ENCODE measurements at regions not wholly inside any gene's neighbourhood (a gene's known extent, or its start where the extent isn't known, plus 50 kb on each side); places are given as distances from the start of the nearest gene placed in this dataset.
"Not testable (repeated sequence)": the region's sequence is repeated elsewhere in the genome, so short reads cannot be mapped to it uniquely, and the experiment has no call there.

DNA sequence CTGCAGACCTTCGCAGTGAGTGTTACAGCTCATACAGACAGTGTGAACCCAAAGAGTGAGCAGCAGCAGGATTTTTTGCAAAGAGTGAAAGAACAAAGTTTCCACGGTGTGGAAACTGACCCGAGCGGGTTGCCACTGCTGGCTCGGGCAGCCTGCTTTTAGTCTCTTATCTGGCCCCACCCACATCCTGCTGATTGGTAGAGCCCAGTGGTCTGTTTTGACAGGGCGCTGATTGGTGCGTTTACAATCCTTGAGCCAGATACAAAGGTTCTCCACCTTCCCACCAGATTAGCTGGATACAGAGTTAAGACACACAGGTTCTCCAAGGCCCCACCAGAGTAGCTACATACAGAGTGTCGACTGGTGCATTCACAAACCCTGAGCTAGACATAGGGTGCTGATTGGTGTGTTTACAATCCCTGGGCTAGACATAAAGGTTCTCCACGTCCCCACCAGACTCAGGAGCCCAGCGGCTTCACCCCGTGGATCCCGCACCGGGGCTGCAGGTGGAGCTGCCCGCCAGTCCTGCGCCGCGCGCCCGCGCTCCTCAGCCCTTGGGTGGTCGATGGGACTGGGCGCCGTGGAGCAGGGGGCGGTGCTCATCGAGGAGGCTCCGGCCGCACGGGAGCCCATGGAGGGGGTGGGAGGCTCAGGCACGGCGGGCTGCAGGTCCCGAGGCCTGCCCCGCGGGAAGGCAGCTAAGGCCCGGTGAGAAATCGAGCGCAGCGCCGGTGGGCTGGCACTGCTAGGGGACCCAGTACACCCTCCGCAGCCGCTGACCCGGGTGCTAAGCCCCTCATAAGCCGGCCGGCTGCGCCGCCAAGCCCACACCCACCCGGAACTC, 102.8 kb upstream of the KMT2C start:
- H3K4me1 ChIP-seq (ENCODE audit: control insufficient read depth in 1 of 2, insufficient read depth in 2 of 2, low read depth in 1 of 2, low read length in 1 of 2); H3K4me3 ChIP-seq (ENCODE audit: low read depth in 2 of 2, low read length in 1 of 2); H2AFZ ChIP-seq (ENCODE audit: low read depth); H3K9me2 ChIP-seq; H3K9me3 ChIP-seq; H3K79me2 ChIP-seq (ENCODE audit: insufficient read depth); H3K36me3 ChIP-seq (replicated peaks in 1 of 2; ENCODE audit: control insufficient read depth in 1 of 2, insufficient read depth in 2 of 2, low read length in 1 of 2); DNase-seq; H3K27me3 ChIP-seq (ENCODE audit: insufficient read depth); POLR2A ChIA-PET; H3K4me2 ChIP-seq; H3F3A ChIP-seq (replicated peaks; ENCODE audit: insufficient read depth); H3K27ac ChIP-seq (ENCODE audit: low read depth in 2 of 2, low read length in 1 of 2); H4K20me1 ChIP-seq (ENCODE audit: insufficient read depth); H3K9ac ChIP-seq: not testable (repeated sequence)
- CTCF ChIA-PET: interaction anchor here (1.5 kb wide), 1 partner anchor 168 kb away, joined by 4 read pairs; no protein-coding TSS in a partner anchor
- 84% methylated on average over 27 of the region's 46 CpGs for WGBS (ENCODE audit: low lambda C conversion rate)

DNA sequence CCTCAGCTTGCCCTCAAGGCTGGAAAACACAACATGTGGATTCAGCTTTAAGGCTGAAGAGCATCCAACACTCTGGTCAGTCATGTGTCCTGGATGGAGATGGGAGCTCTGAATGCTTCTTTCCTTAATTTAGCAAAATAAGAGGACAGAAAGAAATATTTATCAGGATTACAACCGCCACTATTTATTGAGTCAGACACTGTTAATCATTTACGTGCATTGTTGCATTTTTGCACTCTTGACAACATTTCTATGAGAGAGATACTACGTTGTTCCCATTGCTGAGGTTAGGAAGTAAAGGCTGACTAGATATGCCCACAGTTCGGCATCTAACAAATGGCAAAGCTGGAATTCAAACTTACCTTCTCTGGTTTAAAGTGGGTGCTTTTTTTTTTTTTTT, 101.8 kb upstream of the KMT2C start:
- Histone ChIP-seq H3K9me3 (no peaks in the 10 kb centered on the region), H3F3A (replicated peaks; ENCODE audit: insufficient read depth) (no peaks in the 10 kb centered on the region), H3K36me3 (replicated peaks in 1 of 2; ENCODE audit: control insufficient read depth in 1 of 2, insufficient read depth in 2 of 2, low read length in 1 of 2) (no peaks in the 10 kb centered on the region), H4K20me1 (ENCODE audit: insufficient read depth) (no peaks in the 10 kb centered on the region), H3K79me2 (ENCODE audit: insufficient read depth) (no peaks in the 10 kb centered on the region), H3K27me3 (ENCODE audit: insufficient read depth) (no peaks in the 10 kb centered on the region), H2AFZ (ENCODE audit: low read depth) (no peak overlapping the region), H3K4me1 (ENCODE audit: control insufficient read depth in 1 of 2, insufficient read depth in 2 of 2, low read depth in 1 of 2, low read length in 1 of 2) (no peaks in the 10 kb centered on the region), H3K4me2 (no peak overlapping the region), H3K27ac (ENCODE audit: low read depth in 2 of 2, low read length in 1 of 2) (no peak overlapping the region), H3K9ac (no peak overlapping the region), H3K4me3 (ENCODE audit: low read depth in 2 of 2, low read length in 1 of 2) (no peak overlapping the region), H3K9me2 (no peaks in the 10 kb centered on the region)
- no peak for DNase-seq
- POLR2A ChIA-PET: no interaction called here
- WGBS (ENCODE audit: low lambda C conversion rate): 52% methylated on average over 4 of the region's 4 CpGs
- CTCF ChIA-PET: no interaction called here
- no peak for TF ChIP-seq MEF2A (IDR thresholded peaks at IDR 0.05; ENCODE audit: borderline replicate concordance, low read depth)
- no peak for TF ChIP-seq NFIC (IDR thresholded peaks at IDR 0.05; ENCODE audit: borderline replicate concordance)
- TF ChIP-seq TCF12 (IDR thresholded peaks at IDR 0.05): no peak
- no peak for TF ChIP-seq RFX5 (IDR thresholded peaks at IDR 0.05; ENCODE audit: low read length)
- no peak for TF ChIP-seq FOXJ3 (CRISPR knock-in tag; IDR thresholded peaks at IDR 0.05)
- TF ChIP-seq GATA2 (CRISPR knock-in tag; IDR thresholded peaks at IDR 0.05): no peak

DNA sequence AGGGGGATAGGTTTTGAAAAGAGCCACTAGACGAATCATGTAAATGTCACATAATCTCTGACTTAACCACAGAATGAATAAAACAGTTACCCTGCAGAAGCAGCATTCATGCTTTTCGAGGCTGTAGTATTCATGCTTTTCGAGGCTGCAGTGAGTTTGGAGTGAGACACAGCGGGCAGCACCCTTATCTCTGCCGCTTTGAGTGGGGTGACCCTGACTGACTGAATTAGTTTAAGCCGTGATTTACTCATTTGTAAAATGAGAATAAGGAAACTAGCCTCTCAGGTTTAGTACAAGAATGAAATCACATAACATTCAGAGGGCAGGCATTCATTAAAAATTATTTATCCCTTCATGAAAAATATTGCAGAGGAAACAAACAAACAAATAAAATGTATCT, 92.8 kb upstream of the KMT2C start:
- H4K20me1 ChIP-seq (ENCODE audit: insufficient read depth): no peaks in the 10 kb centered on the region
- no peaks in the 10 kb centered on the region for H3K79me2 ChIP-seq (ENCODE audit: insufficient read depth)
- H3K4me1 ChIP-seq (ENCODE audit: control insufficient read depth in 1 of 2, insufficient read depth in 2 of 2, low read depth in 1 of 2, low read length in 1 of 2): peaks cover 0 to 5% of the 10 kb centered on the region in 2 experiments; a peak in 1 of 4 replicates
- 67% methylated on average over 6 of the region's 6 CpGs for WGBS (ENCODE audit: low lambda C conversion rate)
- H3K4me2 ChIP-seq: no peak overlapping the region
- no peak overlapping the region for H2AFZ ChIP-seq (ENCODE audit: low read depth)
- H3K27me3 ChIP-seq (ENCODE audit: insufficient read depth): no peaks in the 10 kb centered on the region
- H3K9ac ChIP-seq: no peak overlapping the region
- POLR2A ChIA-PET: no interaction called here
- no peaks in the 10 kb centered on the region for H3K9me3 ChIP-seq
- no peak overlapping the region for H3K4me3 ChIP-seq (ENCODE audit: low read depth in 2 of 2, low read length in 1 of 2)
- CTCF ChIA-PET: no interaction called here
- TF ChIP-seq EZH2phosphoT487 (IDR thresholded peaks at IDR 0.05; ENCODE audit: borderline replicate concordance, low read depth) (no peak), RAD21 (IDR thresholded peaks at IDR 0.05; ENCODE audit: low read length) (no peak), JUND (IDR thresholded peaks at IDR 0.05) (no peak), TAF1 (IDR thresholded peaks at IDR 0.05; ENCODE audit: borderline replicate concordance, low read depth, low read length) (no peak), RCOR1 (IDR thresholded peaks at IDR 0.05; ENCODE audit: low read length) (no peak), NFIC (IDR thresholded peaks at IDR 0.05; ENCODE audit: borderline replicate concordance) (no peak)
- TF ChIP-seq, protein P1, sequence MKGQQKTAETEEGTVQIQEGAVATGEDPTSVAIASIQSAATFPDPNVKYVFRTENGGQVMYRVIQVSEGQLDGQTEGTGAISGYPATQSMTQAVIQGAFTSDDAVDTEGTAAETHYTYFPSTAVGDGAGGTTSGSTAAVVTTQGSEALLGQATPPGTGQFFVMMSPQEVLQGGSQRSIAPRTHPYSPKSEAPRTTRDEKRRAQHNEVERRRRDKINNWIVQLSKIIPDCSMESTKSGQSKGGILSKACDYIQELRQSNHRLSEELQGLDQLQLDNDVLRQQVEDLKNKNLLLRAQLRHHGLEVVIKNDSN (IDR thresholded peaks at IDR 0.05; ENCODE audit: borderline replicate concordance, low read depth): no peak
- TF ChIP-seq, protein P2, sequence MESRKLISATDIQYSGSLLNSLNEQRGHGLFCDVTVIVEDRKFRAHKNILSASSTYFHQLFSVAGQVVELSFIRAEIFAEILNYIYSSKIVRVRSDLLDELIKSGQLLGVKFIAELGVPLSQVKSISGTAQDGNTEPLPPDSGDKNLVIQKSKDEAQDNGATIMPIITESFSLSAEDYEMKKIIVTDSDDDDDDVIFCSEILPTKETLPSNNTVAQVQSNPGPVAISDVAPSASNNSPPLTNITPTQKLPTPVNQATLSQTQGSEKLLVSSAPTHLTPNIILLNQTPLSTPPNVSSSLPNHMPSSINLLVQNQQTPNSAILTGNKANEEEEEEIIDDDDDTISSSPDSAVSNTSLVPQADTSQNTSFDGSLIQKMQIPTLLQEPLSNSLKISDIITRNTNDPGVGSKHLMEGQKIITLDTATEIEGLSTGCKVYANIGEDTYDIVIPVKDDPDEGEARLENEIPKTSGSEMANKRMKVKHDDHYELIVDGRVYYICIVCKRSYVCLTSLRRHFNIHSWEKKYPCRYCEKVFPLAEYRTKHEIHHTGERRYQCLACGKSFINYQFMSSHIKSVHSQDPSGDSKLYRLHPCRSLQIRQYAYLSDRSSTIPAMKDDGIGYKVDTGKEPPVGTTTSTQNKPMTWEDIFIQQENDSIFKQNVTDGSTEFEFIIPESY (IDR thresholded peaks at IDR 0.05; ENCODE audit: borderline replicate concordance, low read depth): no peak
- TF ChIP-seq, protein P3, sequence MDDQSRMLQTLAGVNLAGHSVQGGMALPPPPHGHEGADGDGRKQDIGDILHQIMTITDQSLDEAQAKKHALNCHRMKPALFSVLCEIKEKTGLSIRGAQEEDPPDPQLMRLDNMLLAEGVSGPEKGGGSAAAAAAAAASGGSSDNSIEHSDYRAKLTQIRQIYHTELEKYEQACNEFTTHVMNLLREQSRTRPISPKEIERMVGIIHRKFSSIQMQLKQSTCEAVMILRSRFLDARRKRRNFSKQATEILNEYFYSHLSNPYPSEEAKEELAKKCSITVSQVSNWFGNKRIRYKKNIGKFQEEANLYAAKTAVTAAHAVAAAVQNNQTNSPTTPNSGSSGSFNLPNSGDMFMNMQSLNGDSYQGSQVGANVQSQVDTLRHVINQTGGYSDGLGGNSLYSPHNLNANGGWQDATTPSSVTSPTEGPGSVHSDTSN (IDR thresholded peaks at IDR 0.05): no peak
- no peak for DNase-seq
- H3K36me3 ChIP-seq (replicated peaks in 1 of 2; ENCODE audit: control insufficient read depth in 1 of 2, insufficient read depth in 2 of 2, low read length in 1 of 2): no peaks in the 10 kb centered on the region
- no peak overlapping the region for H3K27ac ChIP-seq (ENCODE audit: low read depth in 2 of 2, low read length in 1 of 2)
- H3F3A ChIP-seq (replicated peaks; ENCODE audit: insufficient read depth): no peaks in the 10 kb centered on the region
- no peaks in the 10 kb centered on the region for H3K9me2 ChIP-seq

Measured in SK-N-SH (cell line).